Cardiac muscle cell (in vitro differentiated cells and primary cell): ENCODE measurements at regions not wholly inside any gene's neighbourhood (a gene's known extent, or its start where the extent isn't known, plus 50 kb on each side); places are given as distances from the start of the nearest gene placed in this dataset.

Experiments
- DNase-seq, 2 donors: peaks; one replicate each; pipeline versions ENCODE4 v3.0.0 to v3.0.0-alpha.2; 2010 to 2017; ENCODE audit warnings: low read depth in 1 of 2, low spot score in 1 of 2
- H3K27ac ChIP-seq: fragments of 200-600 bp; sonication (generic); 2 replicates; pipeline ENCODE4 v1.5.1; 2016
- H3K27me3 ChIP-seq: fragments of 200-600 bp; sonication (generic); 2 replicates; pipeline ENCODE4 v1.6.0; 2016; ENCODE audit warnings: control low read depth
- H3K36me3 ChIP-seq: fragments of 200-600 bp; sonication (generic); 2 replicates; pipeline ENCODE4 v1.5.1; 2016; ENCODE audit warnings: control low read depth
- H3K4me1 ChIP-seq: fragments of 200-600 bp; sonication (generic); 2 replicates; pipeline ENCODE4 v1.8.1; 2017; ENCODE audit warnings: low read depth, mild to moderate bottlenecking, mixed run types
- H3K4me3 ChIP-seq: fragments of 200-600 bp; sonication (generic); 2 replicates; pipeline ENCODE4 v1.5.1; 2016; ENCODE audit warnings: mild to moderate bottlenecking
- H3K9me3 ChIP-seq: fragments of 200-600 bp; sonication (generic); 2 replicates; pipeline ENCODE4 v1.5.1; 2017; ENCODE audit warnings: low read depth, mild to moderate bottlenecking, control low read depth
- TF ChIP-seq, protein P1 (sequence below): IDR thresholded peaks from 2 replicates; pipeline ENCODE4 v1.5.1; 2012; ENCODE audit warnings: low read depth, mild to moderate bottlenecking, low read length

DNA sequence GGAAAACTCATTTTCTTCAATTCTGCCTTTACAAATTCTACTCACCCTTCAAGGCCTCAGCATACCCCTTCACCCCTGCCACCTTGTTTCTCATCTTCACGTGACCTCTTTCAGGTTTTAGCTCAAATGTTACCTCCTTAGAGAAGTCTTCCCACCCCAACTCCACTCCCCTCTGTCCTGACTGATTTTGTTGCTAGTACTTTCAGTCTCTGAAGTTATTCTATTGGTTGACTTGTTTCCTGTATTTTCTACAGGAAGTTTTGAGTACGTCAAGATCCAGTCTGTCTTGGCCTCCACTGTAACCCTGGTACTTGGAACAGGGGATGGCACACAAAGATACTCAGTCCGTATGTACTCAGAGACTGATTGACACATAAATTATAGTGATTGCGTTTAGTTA, 296.1 kb downstream of the DHX35 start:
- no peaks in the 10 kb centered on the region for H3K36me3 ChIP-seq
- H3K9me3 ChIP-seq = no peaks in the 10 kb centered on the region
- TF ChIP-seq, protein P1, sequence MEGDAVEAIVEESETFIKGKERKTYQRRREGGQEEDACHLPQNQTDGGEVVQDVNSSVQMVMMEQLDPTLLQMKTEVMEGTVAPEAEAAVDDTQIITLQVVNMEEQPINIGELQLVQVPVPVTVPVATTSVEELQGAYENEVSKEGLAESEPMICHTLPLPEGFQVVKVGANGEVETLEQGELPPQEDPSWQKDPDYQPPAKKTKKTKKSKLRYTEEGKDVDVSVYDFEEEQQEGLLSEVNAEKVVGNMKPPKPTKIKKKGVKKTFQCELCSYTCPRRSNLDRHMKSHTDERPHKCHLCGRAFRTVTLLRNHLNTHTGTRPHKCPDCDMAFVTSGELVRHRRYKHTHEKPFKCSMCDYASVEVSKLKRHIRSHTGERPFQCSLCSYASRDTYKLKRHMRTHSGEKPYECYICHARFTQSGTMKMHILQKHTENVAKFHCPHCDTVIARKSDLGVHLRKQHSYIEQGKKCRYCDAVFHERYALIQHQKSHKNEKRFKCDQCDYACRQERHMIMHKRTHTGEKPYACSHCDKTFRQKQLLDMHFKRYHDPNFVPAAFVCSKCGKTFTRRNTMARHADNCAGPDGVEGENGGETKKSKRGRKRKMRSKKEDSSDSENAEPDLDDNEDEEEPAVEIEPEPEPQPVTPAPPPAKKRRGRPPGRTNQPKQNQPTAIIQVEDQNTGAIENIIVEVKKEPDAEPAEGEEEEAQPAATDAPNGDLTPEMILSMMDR = no peak
- no peak overlapping the region for H3K4me3 ChIP-seq
- DNase-seq = no peak
- H3K27ac ChIP-seq = no peak overlapping the region
- no peaks in the 10 kb centered on the region for H3K4me1 ChIP-seq
- H3K27me3 ChIP-seq = no peaks in the 10 kb centered on the region

DNA sequence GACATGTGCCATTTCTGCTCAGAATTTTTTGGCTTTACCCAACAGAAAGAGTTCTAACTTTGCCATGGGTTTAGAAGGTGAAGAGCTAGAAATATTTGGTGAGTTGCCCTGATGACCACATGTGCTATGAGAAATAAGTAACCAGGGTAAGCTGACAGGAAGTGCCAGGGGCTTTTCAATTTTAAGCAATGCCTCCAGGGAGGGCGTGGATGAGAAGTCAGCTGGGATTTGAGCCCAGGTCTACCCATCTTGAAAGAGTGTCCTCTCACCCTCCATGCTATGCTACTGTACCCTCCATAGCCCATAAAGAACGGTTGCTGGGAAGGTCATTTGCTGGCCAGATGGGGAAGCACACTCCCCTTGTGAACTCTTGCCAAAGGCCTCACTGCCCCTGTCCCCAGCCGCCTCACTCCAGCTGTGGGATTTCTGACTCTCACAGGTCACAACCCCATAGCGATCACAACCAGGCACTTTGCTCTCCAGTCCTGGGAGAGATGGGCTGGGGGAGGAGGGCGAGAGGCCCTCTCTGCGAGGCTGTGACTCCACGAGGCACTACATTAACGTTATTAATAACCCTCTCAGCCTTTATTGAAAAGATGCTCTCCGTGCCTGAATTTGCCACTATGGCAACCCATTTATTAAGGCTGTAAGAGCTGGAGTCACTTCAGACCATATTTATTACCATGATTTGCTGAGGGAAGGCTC, 291.1 kb downstream of the DHX35 start:
- no peak for DNase-seq
- Histone ChIP-seq H3K4me1 (no peaks in the 10 kb centered on the region), H3K36me3 (no peaks in the 10 kb centered on the region), H3K27ac (no peak overlapping the region), H3K27me3 (no peaks in the 10 kb centered on the region), H3K4me3 (no peak overlapping the region), H3K9me3 (no peaks in the 10 kb centered on the region)
- TF ChIP-seq, protein P1 = no peak

DNA sequence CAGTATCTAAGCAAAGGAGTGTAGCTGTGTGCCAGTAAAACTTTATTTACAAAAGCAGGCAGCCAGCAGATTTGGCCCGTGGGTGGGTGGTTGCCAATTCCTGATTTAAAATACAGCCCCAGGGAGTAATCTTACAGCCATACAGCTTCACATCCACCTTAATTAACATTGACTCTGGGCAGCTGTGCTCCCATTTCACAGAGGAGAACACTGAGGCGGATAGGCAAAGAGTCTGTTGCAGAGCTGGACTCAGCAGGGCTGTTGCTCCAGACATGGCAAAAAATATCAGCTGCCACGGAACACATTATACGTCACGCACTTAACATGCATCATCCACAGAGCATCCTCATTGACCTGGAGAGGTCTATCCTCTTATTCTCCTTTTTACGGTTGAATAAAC, 289.9 kb downstream of the DHX35 start:
- H3K36me3 ChIP-seq = no peaks in the 10 kb centered on the region
- no peaks in the 10 kb centered on the region for H3K27me3 ChIP-seq
- no peak overlapping the region for H3K27ac ChIP-seq
- TF ChIP-seq, protein P1 = no peak
- no peaks in the 10 kb centered on the region for H3K9me3 ChIP-seq
- no peak for DNase-seq
- H3K4me3 ChIP-seq = no peak overlapping the region
- H3K4me1 ChIP-seq = no peaks in the 10 kb centered on the region

DNA sequence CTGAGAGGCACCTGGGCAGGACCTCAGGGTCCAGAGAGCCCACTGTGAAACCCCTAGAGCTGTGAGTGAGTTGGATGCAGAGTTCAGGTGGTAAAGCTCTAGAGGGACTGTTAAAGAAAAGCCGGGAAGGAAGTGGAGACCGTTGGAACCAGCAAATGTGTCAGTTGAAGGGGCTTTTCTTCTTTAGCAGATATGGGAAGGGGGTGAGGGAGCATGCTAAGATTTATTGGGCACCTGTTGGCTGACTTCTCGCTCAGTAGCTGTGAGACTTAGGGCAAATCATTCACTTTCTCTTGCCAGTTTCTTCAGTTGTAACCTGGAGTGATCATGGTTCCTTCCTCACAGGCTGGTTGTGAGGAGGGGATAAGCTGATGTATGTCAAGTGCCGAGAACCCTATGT, 287.7 kb downstream of the DHX35 start:
- no peak overlapping the region for H3K27ac ChIP-seq
- H3K4me1 ChIP-seq = no peaks in the 10 kb centered on the region
- H3K27me3 ChIP-seq = no peaks in the 10 kb centered on the region
- TF ChIP-seq, protein P1 = no peak
- no peaks in the 10 kb centered on the region for H3K36me3 ChIP-seq
- no peak for DNase-seq
- no peaks in the 10 kb centered on the region for H3K9me3 ChIP-seq
- H3K4me3 ChIP-seq = no peak overlapping the region

DNA sequence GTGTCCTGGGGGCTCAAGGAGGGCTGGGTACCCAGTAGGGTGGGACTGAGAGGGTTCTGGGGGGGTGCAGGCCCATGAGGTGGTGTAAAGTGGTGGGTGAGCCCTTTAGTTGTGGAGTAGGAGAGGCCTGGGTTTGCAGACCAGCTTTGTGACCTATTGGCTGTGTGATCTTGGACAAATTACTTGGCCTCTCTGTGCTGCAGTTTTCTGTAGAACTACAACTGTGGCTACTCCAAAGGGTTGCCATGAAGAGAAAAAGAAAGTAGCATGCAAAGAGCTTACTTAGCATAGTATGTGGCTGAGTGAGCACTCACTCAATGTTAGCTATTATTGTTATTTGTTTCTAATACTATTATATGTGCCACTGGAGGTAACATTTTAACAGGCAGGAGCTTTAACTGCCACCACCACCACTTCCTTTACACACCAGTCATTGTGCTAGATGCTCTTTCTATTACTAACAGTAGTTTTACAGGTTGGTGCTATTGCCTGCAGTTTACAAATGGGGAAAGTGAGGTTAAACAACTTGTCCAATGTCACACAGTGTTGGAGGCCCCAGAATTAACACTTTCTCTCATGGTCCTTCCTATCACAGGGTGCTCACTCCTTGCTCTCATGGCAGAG, 286.8 kb downstream of the DHX35 start:
- H3K9me3 ChIP-seq = no peaks in the 10 kb centered on the region
- no peaks in the 10 kb centered on the region for H3K4me1 ChIP-seq
- H3K4me3 ChIP-seq = no peak overlapping the region
- DNase-seq = no peak
- no peaks in the 10 kb centered on the region for H3K27me3 ChIP-seq
- TF ChIP-seq, protein P1 = no peak
- no peaks in the 10 kb centered on the region for H3K36me3 ChIP-seq
- no peak overlapping the region for H3K27ac ChIP-seq
